WTC11 (cell line): ENCODE measurements at regions not wholly inside any gene's neighbourhood (a gene's known extent, or its start where the extent isn't known, plus 50 kb on each side); places are given as distances from the start of the nearest gene placed in this dataset.

Experiments used
- ATF6 ChIP-seq: sonication (generic); formaldehyde crosslinking; IDR thresholded peaks from 2 replicates; pipeline ENCODE4 v1.8.1; 2023; ENCODE audit warnings: mild to moderate bottlenecking, missing genetic modification reagents
- CREM ChIP-seq: sonication (generic); formaldehyde crosslinking; IDR thresholded peaks from 2 replicates; pipeline ENCODE4 v1.8.1; 2022; ENCODE audit warnings: mild to moderate bottlenecking, missing genetic modification reagents, moderate library complexity
- E2F5 ChIP-seq: sonication (generic); formaldehyde crosslinking; IDR thresholded peaks from 2 replicates; pipeline ENCODE4 v1.8.1; 2022; ENCODE audit warnings: mild to moderate bottlenecking, moderate library complexity, missing genetic modification reagents
- MXD4 ChIP-seq: fragments of 250-450 bp; sonication (Bioruptor Pico); IDR thresholded peaks from 2 replicates; pipeline ENCODE4 v1.8.0; 2021; ENCODE audit warnings: mild to moderate bottlenecking, moderate library complexity, borderline replicate concordance
- NFYB ChIP-seq: sonication (generic); formaldehyde crosslinking; conservative IDR thresholded peaks from 2 replicates; pipeline ENCODE4 v1.8.0; 2022; ENCODE audit warnings: low read depth, missing genetic modification reagents
- SP1 ChIP-seq: sonication (generic); formaldehyde crosslinking; conservative IDR thresholded peaks from 2 replicates; pipeline ENCODE4 v1.8.1; 2022; ENCODE audit warnings: missing genetic modification reagents
- TP53 ChIP-seq: sonication (generic); formaldehyde crosslinking; IDR thresholded peaks from 2 replicates; pipeline ENCODE4 v1.8.1; 2023; ENCODE audit warnings: mild to moderate bottlenecking, missing genetic modification reagents
- TF ChIP-seq, protein P1 (sequence below): fragments of 200-600 bp; IDR thresholded peaks from 2 replicates; pipeline ENCODE4 v1.8.0; 2022; ENCODE audit warnings: antibody characterized with exemption

- TF ChIP-seq, protein P1, sequence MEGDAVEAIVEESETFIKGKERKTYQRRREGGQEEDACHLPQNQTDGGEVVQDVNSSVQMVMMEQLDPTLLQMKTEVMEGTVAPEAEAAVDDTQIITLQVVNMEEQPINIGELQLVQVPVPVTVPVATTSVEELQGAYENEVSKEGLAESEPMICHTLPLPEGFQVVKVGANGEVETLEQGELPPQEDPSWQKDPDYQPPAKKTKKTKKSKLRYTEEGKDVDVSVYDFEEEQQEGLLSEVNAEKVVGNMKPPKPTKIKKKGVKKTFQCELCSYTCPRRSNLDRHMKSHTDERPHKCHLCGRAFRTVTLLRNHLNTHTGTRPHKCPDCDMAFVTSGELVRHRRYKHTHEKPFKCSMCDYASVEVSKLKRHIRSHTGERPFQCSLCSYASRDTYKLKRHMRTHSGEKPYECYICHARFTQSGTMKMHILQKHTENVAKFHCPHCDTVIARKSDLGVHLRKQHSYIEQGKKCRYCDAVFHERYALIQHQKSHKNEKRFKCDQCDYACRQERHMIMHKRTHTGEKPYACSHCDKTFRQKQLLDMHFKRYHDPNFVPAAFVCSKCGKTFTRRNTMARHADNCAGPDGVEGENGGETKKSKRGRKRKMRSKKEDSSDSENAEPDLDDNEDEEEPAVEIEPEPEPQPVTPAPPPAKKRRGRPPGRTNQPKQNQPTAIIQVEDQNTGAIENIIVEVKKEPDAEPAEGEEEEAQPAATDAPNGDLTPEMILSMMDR, result no peak
- TF ChIP-seq MXD4 (no peak), NFYB (no peak), E2F5 (CRISPR knock-in tag) (no peak), CREM (CRISPR knock-in tag) (no peak), SP1 (CRISPR knock-in tag) (no peak), ATF6 (CRISPR knock-in tag) (no peak), TP53 (CRISPR knock-in tag) (no peak)
Observed at GRCh38 chr20:6887966-6888365, 120.5 kb downstream of the BMP2 start.
